ENCODE measurements at regions not wholly inside any gene's neighbourhood (a gene's known extent, or its start where the extent isn't known, plus 50 kb on each side); places are given as distances from the start of the nearest gene placed in this dataset.

DNA sequence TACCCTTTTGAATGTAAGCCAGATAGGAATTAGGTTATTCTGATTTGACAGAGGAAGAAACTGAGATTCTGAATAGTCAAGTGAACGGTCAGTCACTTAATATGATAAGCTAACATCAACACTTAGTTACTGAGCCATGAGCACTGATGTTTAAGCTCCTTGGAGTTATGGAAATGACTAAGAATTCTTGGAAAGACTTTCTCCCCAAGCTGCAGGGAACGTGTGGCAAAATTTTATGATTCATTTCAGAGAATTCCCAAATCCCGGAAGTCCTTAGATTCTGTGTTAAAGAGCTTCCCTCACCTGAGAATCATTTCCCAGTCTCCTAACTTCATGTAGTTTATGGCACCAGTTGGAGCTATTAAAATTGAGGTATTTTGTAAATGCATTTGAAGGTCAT is 330.9 kb downstream of the XPNPEP1 start:
- no peak overlapping the region for H3K27ac ChIP-seq
- intact Hi-C loops (cut with micrococcal nuclease; ENCODE audit: unreplicated experiment): no loop called here
- H3F3A ChIP-seq (ENCODE audit: insufficient read depth, low read depth): no peaks in the 10 kb centered on the region
- no TSS peak for BruUV-seq (replicated peaks)
- no peaks in the 10 kb centered on the region for H3K27me3 ChIP-seq (ENCODE audit: insufficient read depth, low read depth)
- no peaks in the 10 kb centered on the region for H3K79me2 ChIP-seq (ENCODE audit: low read depth)
- DNase-seq: no peak
- no peaks in the 10 kb centered on the region for H3K9me3 ChIP-seq (ENCODE audit: insufficient read depth, low read depth)
- ChIA-PET POLR2A (ENCODE audit: unreplicated experiment) (no interaction called here), CTCF (no interaction called here)
- H3K4me2 ChIP-seq: no peak overlapping the region
- no peaks in the 10 kb centered on the region for H4K20me1 ChIP-seq (ENCODE audit: insufficient read depth)
- no peaks in the 10 kb centered on the region for H3K36me3 ChIP-seq (ENCODE audit: low read depth)
- no peaks in the 10 kb centered on the region for H3K9me2 ChIP-seq (ENCODE audit: insufficient read depth)
- H3K4me3 ChIP-seq: no peak overlapping the region
- H3K4me1 ChIP-seq (replicated peaks; ENCODE audit: insufficient read depth): no peaks in the 10 kb centered on the region
- TF ChIP-seq EZH2 (IDR thresholded peaks at IDR 0.05; ENCODE audit: low read depth) (no peak), CTCF (conservative IDR thresholded peaks at IDR 0.05) (no peak)
- no peak overlapping the region for H2AFZ ChIP-seq

GRCh38 chr10:109591601-109592000 is 331.7 kb downstream of the XPNPEP1 start:
- POLR2A ChIA-PET (ENCODE audit: unreplicated experiment): no interaction called here
- BruUV-seq (replicated peaks): no TSS peak
- no peaks in the 10 kb centered on the region for H3K4me1 ChIP-seq (replicated peaks; ENCODE audit: insufficient read depth)
- intact Hi-C loops (cut with micrococcal nuclease; ENCODE audit: unreplicated experiment): no loop called here
- H3K27ac ChIP-seq: no peak overlapping the region
- H3K79me2 ChIP-seq (ENCODE audit: low read depth): no peaks in the 10 kb centered on the region
- no peak overlapping the region for H2AFZ ChIP-seq
- CTCF ChIA-PET: no interaction called here
- no peaks in the 10 kb centered on the region for H3K9me2 ChIP-seq (ENCODE audit: insufficient read depth)
- H3K36me3 ChIP-seq (ENCODE audit: low read depth): no peaks in the 10 kb centered on the region
- no peak overlapping the region for H3K4me3 ChIP-seq
- DNase-seq: no peak
- no peaks in the 10 kb centered on the region for H3K27me3 ChIP-seq (ENCODE audit: insufficient read depth, low read depth)
- no peak for TF ChIP-seq EZH2 (IDR thresholded peaks at IDR 0.05; ENCODE audit: low read depth)
- no peaks in the 10 kb centered on the region for H3K9me3 ChIP-seq (ENCODE audit: insufficient read depth, low read depth)
- H4K20me1 ChIP-seq (ENCODE audit: insufficient read depth): no peaks in the 10 kb centered on the region
- H3F3A ChIP-seq (ENCODE audit: insufficient read depth, low read depth): no peaks in the 10 kb centered on the region
- H3K4me2 ChIP-seq: no peak overlapping the region

- Histone ChIP-seq H3K9me2 (ENCODE audit: insufficient read depth) (no peaks in the 10 kb centered on the region), H3K4me3 (no peak overlapping the region), H3K4me1 (replicated peaks; ENCODE audit: insufficient read depth) (no peaks in the 10 kb centered on the region), H3K4me2 (no peak overlapping the region), H3K9me3 (ENCODE audit: insufficient read depth, low read depth) (no peaks in the 10 kb centered on the region), H3K79me2 (ENCODE audit: low read depth) (no peaks in the 10 kb centered on the region), H4K20me1 (ENCODE audit: insufficient read depth) (no peaks in the 10 kb centered on the region), H2AFZ (no peak overlapping the region), H3K36me3 (ENCODE audit: low read depth) (no peaks in the 10 kb centered on the region), H3K27ac (no peak overlapping the region), H3K27me3 (ENCODE audit: insufficient read depth, low read depth) (no peaks in the 10 kb centered on the region), H3F3A (ENCODE audit: insufficient read depth, low read depth) (no peaks in the 10 kb centered on the region)
- no TSS peak for BruUV-seq (replicated peaks)
- no peak for DNase-seq
- ChIA-PET POLR2A (ENCODE audit: unreplicated experiment) (no interaction called here), CTCF (no interaction called here)
- TF ChIP-seq CTCF (conservative IDR thresholded peaks at IDR 0.05) (no peak), EZH2 (IDR thresholded peaks at IDR 0.05; ENCODE audit: low read depth) (no peak)
- intact Hi-C loops (cut with micrococcal nuclease; ENCODE audit: unreplicated experiment): no loop called here
Measured at GRCh38 chr10:109588259-109588658, 335.1 kb downstream of the XPNPEP1 start.

GRCh38 chr10:109587366-109587765 is 335.9 kb downstream of the XPNPEP1 start:
- Histone ChIP-seq H3K27ac (no peak overlapping the region), H3K9me2 (ENCODE audit: insufficient read depth) (no peaks in the 10 kb centered on the region), H3K9me3 (ENCODE audit: insufficient read depth, low read depth) (no peaks in the 10 kb centered on the region), H3F3A (ENCODE audit: insufficient read depth, low read depth) (no peaks in the 10 kb centered on the region), H3K4me2 (no peak overlapping the region), H3K79me2 (ENCODE audit: low read depth) (no peaks in the 10 kb centered on the region), H3K27me3 (ENCODE audit: insufficient read depth, low read depth) (no peaks in the 10 kb centered on the region), H3K4me1 (replicated peaks; ENCODE audit: insufficient read depth) (no peaks in the 10 kb centered on the region), H2AFZ (no peak overlapping the region), H3K36me3 (ENCODE audit: low read depth) (no peaks in the 10 kb centered on the region), H3K4me3 (no peak overlapping the region), H4K20me1 (ENCODE audit: insufficient read depth) (no peaks in the 10 kb centered on the region)
- POLR2A ChIA-PET (ENCODE audit: unreplicated experiment): no interaction called here
- intact Hi-C loops (cut with micrococcal nuclease; ENCODE audit: unreplicated experiment): no loop called here
- DNase-seq: no peak
- no peak for TF ChIP-seq EZH2 (IDR thresholded peaks at IDR 0.05; ENCODE audit: low read depth)
- TF ChIP-seq CTCF (conservative IDR thresholded peaks at IDR 0.05): no peak
- CTCF ChIA-PET: no interaction called here
- no TSS peak for BruUV-seq (replicated peaks)

Measured in PC-9 (cell line).